ENCODE measurements at regions not wholly inside any gene's neighbourhood (a gene's known extent, or its start where the extent isn't known, plus 50 kb on each side); places are given as distances from the start of the nearest gene placed in this dataset.

DNA sequence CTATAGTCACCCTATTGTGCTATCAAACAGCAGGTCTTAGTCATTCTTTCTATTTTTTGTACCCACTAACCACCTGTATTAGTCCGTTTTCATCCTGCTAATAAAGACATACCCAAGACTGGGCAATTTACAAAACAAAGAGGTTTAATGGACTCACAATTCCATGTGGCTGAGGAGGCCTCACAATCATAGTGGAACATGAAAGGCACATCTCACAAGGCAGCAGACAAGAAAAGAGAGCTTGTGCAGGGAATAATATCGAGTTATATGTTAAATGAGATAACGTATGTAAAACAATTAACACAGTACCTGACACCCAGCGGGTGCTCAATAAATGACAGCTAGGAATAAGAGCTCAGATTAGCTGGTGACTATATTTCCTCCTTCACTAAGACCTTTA lies 88.1 kb upstream of the WDR44 start (continued):
- no peak for TF ChIP-seq RNF2 (IDR thresholded peaks at IDR 0.05; ENCODE audit: borderline replicate concordance, low read depth, low read length, missing control alignments, poor library complexity, severe bottlenecking)
- TF ChIP-seq CREB1 (IDR thresholded peaks at IDR 0.05), result no peak
- TF ChIP-seq BCL11A (IDR thresholded peaks at IDR 0.05; ENCODE audit: low read depth in 2 of 2, low read length in 2 of 2), result no peak
- no peak for TF ChIP-seq HDAC6 (IDR thresholded peaks at IDR 0.05; ENCODE audit: low read depth, low read length)

All from H1 (cell line).